Stimulated activated CD4-positive, alpha-beta T cell treated with anti-CD3 and anti-CD28 coated beads, Interleukin-1b, Interleukin-23, amount 100 ng/mL, for 48 hours (primary cell): ENCODE measurements at regions not wholly inside any gene's neighbourhood (a gene's known extent, or its start where the extent isn't known, plus 50 kb on each side); places are given as distances from the start of the nearest gene placed in this dataset.

Experiments
- DNase-seq: peaks from one replicate; pipeline ENCODE4 v3.0.0-alpha.2; 2020

DNA sequence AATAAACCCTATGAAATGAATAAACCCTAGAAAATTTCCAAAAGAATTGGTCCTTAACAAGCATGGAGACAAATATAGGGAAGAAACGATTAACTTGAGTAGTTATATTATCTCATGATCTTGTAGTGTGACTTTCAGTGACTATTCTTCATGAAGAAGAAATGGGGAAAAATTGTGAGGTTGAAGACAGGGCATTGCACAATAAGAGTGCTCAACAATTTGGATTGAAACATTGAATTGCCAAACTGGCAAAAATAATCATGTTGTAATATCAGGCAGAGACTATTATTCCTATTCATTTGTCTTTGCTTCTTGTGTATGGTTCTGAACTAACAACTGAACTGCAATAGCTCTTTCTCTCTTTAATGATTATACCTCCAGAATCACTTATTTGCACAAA, 605.1 kb downstream of the PCDH7 start:
- DNase-seq = no peak

DNA sequence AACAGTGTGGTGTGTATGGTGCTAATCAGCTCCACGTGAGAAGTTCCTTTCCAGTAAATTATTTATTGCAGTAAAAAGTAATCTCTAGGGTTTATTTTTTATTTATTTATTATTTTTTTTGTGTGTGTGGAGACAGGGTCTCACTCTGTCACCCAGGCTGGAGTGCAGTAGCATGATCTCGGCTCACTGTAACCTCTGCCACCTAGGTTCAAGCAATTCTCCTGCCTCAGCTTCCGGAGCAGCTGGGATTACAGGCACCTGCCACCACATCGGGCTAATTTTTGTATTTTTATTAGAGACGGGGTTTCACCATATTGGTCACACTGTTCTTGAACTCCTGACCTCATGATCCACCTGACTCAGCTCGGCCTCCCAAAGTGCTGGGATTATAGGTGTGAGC, 606.9 kb downstream of the PCDH7 start:
- no peak for DNase-seq

DNA sequence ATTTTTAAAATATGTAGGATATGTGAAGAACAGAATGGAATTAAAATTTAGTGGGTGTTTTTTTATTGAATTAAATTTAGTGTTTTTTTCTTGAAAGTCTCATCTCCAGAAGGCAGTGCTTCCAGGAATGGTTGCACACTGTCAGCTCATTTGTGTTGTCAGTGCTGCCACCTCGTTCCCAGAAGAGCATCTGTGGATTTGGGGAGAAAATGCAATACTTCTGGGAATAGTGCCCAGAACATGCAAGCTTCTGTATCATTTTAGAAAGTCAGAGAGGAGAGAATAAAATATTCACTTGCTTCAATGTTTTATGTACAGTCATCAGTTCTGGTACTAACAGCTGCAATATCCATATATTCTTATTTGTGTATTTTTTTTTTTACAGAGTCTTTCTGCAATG, 608.8 kb downstream of the PCDH7 start:
- DNase-seq = no peak

DNA sequence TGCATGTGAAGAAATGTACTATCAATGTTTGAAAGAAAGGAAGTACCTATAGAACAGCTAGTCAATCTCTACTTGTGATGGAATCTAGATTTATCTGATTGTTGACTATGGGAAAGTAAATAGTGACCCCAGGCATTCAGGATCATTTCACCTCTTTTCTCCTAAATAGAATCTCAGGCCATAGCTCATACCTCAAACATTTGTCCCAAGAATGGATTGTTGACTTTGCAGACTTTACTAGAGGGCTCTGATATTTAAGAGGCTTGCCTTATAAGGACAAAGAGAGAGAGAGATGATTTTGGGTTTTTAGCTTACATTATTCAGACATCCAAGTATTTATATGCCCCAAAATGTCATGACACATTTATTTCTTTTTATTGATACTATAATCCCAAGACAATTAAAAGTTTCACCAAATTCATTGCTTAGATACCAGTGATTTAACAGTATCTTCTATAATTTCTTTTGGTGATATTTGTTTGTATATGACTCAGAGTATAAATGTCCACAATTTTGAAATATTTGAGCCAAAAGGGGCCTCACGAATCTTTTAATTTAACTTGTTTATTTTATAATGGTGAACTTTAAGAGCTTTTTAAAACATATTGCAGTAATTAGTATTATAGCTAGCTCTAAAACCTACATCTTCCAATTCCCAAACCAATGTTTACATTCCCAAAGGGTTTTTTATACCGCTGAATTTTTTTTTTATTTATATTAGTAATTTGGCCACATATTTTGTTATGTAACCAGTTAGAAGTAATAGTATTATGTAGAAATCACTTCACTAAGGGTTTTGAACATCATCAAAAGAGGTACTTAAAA, 614.1 kb downstream of the PCDH7 start:
- DNase-seq = no peak

DNA sequence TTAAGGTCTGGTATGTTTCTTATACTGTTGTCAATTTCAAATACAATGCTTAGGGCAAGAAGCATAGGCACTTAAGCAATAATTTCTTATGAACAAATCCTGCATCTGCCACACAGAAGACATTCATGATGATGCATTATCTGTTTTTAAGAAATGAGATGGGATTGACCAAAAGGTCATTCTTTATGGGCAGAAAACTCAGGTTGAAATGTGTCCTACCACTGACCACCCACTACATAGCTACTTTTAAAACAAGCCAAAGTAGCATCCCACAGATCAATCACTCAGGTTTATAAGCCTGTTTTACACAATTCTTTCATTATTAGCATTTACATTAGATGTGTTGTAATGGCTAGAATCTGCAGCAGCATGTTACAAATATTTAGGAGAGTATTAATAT, 617.8 kb downstream of the PCDH7 start:
- no peak for DNase-seq

DNA sequence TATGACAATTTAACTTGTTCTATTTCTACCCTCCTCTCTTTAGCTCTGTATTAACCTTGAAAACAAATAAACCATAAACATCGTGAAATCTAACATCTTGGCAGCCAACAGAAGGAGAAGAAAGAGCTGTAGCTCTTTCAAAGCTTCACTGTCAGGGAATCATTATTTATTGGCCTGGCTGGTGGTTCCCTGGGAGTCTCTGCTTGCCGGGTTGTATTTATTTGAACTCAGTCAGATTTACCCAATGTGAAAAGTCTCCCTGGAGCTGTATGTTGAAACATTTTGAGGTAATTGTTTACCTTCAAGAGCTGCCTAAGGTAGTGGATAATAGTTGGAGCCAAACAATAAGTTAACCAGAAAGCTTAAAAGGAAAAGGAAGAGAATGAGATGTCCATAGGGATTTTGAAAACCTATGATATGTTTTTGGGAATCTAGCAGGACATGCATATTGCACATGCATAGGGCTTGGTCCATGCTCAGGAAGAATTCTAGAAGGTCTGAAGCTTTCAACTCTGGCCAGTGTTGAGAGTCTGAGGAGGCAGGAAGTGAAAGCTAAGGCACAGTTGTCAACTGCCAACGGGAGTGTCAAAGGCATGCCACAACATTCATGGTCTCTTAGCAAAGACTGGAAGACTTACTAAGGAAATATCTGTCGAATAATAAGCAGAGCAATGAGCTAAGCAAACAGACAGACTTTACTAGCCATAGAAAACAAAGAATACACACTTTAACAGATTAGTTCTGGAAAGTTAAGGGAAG, 621.6 kb downstream of the PCDH7 start:
- no peak for DNase-seq

DNA sequence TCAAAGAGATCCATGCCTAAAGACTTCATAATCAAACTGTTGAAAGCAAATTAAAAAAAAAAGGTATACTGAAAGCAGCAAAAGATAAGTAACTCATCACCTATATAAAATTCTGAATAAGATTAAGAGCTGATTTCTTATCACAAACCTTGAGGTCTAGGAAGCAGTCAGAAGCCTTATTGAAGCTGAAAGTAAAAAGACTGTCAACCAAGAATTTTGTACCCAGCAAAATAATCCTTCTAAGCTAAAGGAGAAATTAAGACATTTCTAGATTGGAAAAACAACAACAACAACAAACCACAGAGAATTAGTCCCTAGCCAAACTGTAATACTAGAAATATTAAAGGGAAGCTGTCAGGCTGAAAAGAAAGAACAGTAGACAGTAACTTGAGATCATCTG, 622.9 kb downstream of the PCDH7 start:
- DNase-seq = no peak

DNA sequence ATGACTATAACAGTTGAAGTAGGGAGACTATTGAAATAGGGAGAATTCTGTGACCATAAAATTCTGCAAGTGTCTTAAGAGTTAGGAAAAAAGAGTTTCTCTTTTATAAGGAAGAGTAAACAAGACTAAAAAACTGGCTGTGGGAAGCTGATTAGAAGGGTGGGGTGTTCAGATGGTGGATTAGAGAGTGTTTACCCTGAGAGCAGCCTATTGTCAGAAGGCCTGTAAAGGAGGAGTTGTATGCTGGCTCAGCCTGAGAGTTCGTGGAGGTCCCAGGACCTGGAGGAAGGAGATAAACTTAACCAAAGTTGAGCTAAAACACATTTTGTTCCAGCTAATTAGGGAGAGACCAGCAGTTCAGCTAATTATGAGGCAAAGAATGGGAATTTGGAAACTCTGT, 629.7 kb downstream of the PCDH7 start:
- DNase-seq = no peak

DNA sequence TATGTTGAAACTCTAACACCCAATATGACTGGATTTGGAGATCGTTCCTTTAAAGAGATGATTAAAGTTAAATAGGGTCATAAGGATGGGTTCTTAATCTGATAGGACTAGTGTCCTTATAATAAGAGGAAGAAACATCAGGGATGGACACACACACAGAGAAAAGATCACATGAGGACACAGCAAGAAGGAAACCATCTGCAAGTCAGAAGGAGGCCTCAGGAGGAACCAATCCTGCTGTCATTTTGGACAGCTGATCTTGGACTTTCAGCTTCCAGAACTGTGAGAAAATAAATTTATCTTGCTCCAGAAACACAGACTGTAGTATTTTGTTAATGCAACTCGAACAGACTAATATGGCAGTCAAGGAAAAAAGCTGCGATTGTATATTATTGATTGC, 631.5 kb downstream of the PCDH7 start:
- DNase-seq = no peak

DNA sequence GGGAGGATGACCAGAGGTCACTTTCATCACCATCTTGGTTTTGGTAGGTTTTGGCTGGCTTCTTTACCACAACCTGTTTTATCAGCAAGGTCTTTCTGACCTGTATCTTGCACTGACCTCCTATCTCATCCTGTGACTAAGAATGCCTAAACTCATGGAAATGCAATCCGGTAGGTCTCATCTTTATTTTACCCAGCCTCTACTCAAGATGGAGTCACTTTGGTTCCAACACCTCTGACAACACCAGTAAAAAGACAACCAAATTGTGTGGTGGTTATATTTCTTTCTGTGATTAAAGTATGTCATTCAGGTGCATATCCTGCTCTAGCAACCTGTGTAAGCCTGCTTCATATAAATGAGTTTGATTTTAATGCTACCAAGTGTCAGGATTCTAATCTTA, 636.7 kb downstream of the PCDH7 start:
- DNase-seq = no peak

DNA sequence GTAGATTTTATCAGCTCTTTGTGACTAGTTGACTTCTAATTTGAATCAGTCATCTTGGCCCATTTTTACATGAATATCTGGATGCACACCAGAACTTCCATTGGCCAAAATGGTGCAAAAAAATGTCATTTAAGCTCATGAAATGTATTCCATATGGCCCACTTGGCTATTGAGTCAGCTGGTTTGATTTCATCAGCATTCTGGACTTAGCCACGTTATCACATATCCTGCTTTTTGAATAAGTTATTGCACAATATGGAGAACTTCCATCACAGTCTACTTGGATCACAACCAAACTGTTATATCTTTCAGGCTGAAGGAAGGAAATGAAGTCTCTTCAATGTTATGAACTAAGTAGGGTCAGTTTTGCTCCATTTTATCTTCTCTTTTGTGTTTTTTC, 640.6 kb downstream of the PCDH7 start:
- no peak for DNase-seq

DNA sequence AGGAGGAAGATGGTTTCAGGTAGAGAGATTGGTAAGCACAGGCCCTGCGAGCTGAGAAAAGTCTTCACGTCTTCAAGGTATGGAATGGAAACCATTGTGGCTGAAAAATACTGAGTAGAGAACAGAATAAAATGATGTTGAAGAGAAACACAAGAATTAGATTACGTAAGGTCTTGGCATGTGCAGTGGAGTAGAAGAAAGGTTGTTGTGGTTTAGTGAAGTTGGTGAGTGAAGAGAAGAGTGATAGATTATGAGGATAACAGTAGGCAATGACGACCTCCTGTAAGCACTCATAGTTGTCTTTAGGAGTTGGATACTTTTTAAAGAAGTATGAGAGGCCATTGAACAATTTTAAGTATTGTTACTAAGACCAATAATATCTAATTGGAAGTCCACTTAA, 642.6 kb downstream of the PCDH7 start:
- DNase-seq = no peak

DNA sequence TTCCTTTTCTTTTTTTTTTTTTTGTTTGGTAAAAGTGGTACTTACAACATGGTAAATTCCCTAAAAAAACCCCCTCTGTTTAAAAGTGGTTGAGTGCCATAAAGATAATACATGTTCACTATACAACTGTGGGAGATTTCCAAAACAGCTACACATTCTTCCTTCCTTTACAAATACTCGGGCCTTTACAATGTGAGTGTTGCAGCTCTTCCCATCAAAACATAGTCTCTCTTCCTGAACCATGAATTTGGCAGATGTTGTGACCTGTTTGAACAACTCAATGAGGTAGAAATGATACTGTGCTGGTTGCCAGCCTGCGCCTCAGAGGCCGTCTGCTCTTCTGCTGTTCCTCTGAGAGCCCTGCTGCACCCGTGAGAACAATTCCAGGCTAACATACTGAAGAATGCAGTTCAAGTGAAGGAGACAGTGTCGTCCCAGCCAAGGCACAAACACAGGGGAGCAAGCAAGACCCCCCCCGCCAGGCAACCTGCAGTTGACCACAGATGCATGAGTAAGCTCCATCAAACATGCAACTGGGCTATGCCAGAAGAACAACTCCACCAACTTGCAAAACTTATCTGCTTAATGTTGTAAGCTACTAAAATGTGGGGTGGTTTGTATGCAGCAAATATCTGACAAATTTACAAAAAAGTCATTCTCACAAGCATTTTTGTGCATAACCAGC, 645.0 kb downstream of the PCDH7 start:
- DNase-seq = no peak

DNA sequence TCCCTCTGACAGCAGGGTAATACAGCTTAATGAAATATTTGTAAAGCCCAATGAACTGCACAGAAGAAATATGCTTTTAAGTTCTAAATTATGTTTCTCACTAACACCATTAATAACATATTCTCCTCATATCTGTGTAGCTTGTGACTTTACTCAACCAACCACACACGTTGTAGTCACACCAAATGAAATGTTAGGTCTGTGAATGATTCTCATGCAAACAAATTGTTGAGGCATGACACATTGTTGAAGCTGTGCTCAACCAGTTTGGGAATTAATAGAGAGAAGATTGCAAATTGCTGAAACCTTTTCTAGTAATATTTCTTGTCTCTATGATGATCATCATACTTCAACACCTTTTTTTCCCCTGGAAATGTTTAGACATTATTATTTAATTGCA, 645.9 kb downstream of the PCDH7 start:
- DNase-seq = no peak

DNA sequence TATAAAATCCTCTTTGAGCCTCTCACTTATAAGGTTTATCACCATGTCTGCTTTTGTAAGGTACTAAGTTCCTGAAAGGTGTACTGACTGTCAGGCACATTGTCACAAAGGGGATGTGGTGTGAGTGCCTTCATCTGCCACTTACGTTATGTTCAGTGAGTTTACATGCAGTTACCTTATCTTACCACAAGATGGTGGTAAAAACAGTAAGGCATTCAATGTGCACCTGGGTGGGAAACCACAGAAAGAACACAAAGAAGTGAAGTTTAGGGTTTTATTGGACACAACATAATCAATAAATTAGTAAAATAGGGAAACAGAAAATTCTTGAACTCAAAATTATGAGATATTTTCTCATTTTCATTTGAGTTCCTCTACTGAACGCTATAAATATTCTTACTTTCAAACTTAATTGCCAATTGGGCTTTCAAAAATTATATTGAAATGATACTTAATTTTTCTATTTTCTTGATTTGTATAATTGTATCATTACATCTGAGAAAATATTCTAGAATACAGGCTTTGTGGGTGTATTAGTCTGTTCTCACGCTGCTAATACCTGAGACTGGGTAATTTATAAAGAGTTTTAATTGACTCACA, 650.8 kb downstream of the PCDH7 start:
- DNase-seq = no peak

DNA sequence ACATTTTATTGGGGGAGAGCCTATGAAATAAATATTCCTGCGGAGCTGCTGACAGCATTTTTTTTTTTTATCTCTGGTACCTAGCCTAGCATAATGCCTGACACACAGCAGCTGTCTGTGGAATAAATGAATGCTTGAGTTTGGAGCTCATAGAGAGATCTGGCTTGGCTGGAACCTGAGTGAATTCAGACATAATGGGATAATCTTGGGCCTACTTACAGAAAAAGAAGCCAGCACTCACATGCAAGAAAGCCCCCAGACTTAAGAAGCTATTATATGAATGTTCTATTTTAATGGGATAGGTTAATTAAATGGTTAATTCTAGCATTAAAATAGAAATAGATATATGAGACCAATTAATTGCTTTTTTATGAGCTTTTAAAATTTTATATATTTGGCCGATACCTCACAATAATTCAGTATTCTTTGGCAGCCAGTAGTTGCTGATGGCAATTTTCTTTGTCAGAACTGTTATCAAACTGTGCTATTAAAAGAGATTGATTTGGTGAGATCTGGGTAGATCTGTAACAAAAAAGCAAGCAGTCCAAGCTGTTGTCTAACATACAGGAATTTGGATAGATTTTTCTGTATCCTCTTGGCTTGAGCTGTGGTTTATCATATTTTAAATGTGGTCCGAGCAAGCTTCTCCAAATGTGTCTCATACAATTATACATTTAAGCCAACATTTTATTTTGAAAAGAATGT, 654.2 kb downstream of the PCDH7 start:
- DNase-seq = no peak

DNA sequence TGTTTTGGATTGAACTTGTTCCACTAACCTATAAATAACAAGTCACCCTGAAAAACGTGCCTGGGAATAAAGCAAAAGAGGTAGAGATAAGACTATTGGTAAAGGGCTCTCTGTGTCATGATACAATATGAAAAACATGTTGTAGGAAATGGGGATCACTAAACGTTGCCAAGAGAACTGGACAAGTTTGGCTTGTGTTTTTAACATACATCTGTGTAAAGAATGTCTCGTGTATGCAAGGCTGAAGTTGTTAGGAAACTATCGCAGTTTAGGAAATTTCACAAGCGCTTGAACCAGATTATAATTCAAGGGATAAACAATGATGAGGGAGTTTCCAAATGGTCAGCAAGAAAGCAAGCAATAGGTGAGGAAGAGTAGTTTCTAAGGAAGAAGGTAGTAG, 655.8 kb downstream of the PCDH7 start:
- no peak for DNase-seq

DNA sequence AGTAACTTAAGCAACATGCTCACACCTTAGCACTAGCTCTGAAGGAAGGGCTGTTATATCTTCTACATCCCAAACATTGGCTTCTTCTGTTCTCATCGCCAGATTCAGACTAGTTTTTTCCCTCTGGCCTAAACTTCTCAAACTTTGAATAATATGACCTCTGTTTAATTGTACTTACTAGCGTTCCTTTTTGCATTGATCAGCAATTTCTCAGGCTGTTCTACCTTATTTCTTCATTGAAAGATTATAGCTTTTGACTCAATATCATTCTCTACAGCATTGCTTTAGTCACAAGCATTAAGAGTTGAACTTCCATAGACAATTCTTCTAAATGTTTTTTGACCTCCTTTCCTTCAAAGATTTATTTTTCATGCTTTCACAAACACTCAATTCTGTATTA, 659.2 kb downstream of the PCDH7 start:
- no peak for DNase-seq

DNA sequence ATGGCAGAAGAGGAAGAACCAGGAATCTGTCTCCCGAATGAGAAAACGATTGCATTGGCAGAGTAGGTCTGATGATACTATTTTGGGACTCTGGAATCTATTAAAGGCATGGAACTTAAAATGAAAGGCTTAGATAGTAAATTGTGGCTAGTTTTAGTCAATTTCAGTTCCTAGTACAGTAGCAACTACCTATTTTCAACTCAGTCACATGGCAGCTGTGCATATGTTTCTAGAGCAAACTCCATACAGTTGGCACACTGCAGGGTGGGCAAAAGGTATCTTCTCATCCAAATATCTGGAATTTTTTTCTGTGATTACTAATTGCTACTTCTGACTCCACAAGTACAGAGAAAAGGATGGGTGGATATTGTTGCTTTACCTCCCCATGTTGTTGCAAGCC, 663.6 kb downstream of the PCDH7 start:
- DNase-seq = no peak

DNA sequence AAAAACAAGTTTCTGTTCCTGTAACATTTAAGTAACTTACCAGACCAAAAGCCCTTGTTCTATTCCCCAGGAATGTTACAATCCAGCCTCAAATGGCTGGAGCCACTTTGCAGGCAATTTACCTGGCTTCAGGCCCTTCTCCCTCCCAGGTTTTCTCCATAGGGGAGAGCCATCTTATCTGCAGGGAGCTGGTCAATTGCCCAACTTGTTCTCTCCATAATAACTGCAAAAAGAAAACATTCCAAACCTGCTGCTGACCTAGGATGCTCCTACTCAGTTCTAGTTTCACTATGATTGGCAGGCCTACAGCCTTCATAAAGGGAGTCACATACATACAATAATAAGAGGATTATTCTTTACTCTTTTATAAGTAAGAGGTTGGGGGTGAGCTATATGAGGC, 670.7 kb downstream of the PCDH7 start:
- no peak for DNase-seq

DNA sequence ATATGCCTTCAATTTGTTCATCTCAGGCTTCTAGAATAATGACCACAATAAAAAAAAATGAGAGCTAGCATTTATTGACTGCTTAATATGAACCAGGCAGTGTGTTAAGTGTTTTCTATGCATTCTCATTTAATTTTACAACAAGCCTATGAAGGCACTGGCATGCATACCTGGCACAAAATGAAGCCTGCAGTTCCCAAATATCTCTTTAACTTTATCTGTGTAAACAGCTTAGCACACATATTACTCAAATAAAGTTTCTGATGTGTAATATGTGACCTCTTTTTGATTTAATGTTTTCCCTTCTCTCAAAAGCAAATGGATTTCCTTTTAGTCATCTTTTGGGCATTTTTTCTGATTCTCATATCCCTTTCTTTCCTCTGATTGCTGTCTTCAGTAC, 671.8 kb downstream of the PCDH7 start:
- DNase-seq = no peak

DNA sequence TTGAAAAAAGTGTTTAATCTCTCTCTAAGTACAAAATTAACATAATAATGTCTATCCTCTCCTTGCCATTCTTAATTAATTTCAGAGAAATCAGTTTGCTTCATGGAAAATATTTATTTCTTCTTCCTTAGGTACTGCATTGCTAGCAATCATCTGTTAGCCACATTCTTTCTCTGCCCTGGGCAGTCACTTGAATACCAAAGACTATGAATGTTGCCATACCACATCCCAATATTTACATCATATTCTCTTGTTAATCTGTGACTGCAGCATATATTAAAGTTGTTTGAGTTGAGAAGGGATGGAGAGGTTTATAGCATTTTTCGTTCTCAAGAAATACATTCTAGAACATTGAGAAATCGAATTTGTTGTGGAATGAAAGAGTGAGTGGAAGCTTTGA, 672.8 kb downstream of the PCDH7 start:
- DNase-seq = no peak

DNA sequence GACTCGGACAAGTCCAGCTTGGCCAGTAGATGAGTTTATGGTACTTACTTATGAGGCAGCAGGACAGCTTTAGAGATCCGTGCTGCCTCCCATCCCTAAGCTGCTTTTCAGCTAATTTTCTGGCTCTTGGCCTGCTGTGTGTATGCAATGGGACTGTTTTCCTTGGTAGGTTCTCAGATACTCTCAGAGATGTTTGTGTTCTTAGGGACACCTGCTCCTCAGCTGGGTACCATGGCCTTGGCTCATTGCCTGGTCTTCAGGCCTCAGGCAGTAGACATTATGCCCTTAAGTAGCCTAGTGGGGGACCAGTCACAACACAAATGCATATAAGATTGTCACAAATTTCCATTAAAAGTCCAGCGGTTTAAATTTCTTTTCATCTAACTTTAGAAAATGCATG, 688.0 kb downstream of the PCDH7 start:
- DNase-seq = no peak
